Sigmoid colon (tissue), 3 donors: ENCODE measurements at regions not wholly inside any gene's neighbourhood (a gene's known extent, or its start where the extent isn't known, plus 50 kb on each side); places are given as distances from the start of the nearest gene placed in this dataset.

Experiments
- POLR2A ChIP-seq, 2 donors: fragments of 450-650 bp; IDR thresholded peaks; one replicate each; pipeline ENCODE4 v1.6.1; 2016; ENCODE audit warnings: antibody characterized with exemption in 2 of 2, mild to moderate bottlenecking in 2 of 2, moderate library complexity in 2 of 2
- TF ChIP-seq, protein P1 (sequence below), 4 experiments: fragments of 450-650 bp in 3 of 4; fragments of 200-600 bp in 1 of 4; IDR thresholded peaks; one replicate each; pipeline ENCODE4 v1.5.1; 2016 to 2019; ENCODE audit warnings: antibody characterized with exemption in 4 of 4, mild to moderate bottlenecking in 3 of 4, moderate library complexity in 2 of 4

- TF ChIP-seq, protein P1, sequence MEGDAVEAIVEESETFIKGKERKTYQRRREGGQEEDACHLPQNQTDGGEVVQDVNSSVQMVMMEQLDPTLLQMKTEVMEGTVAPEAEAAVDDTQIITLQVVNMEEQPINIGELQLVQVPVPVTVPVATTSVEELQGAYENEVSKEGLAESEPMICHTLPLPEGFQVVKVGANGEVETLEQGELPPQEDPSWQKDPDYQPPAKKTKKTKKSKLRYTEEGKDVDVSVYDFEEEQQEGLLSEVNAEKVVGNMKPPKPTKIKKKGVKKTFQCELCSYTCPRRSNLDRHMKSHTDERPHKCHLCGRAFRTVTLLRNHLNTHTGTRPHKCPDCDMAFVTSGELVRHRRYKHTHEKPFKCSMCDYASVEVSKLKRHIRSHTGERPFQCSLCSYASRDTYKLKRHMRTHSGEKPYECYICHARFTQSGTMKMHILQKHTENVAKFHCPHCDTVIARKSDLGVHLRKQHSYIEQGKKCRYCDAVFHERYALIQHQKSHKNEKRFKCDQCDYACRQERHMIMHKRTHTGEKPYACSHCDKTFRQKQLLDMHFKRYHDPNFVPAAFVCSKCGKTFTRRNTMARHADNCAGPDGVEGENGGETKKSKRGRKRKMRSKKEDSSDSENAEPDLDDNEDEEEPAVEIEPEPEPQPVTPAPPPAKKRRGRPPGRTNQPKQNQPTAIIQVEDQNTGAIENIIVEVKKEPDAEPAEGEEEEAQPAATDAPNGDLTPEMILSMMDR (IDR thresholded peaks at IDR 0.05), result no peak
- no peak for TF ChIP-seq POLR2A (IDR thresholded peaks at IDR 0.05)
These were observed 333.6 kb upstream of the FAM241A start for GRCh38 chr4:111811661-111812060.
